Omental fat pad (tissue), 3 donors: ENCODE measurements at regions not wholly inside any gene's neighbourhood (a gene's known extent, or its start where the extent isn't known, plus 50 kb on each side); places are given as distances from the start of the nearest gene placed in this dataset.

Experiments
- ATAC-seq: fragments of 150-250 bp; one replicate; pipeline ENCODE4 v1.9.1; 2016; ENCODE audit warnings: mild to moderate bottlenecking, moderate library complexity; ENCODE audit not compliant: low FRiP score
- DNase-seq: peaks from one replicate; pipeline ENCODE4 v3.0.0-alpha.2; 2019; ENCODE audit warnings: low spot score
- CTCF ChIP-seq, 3 donors: fragments of 450-650 bp; IDR thresholded peaks; one replicate each; pipeline ENCODE4 v1.5.1; 2016 to 2017; ENCODE audit warnings: antibody characterized with exemption in 3 of 3, mild to moderate bottlenecking in 3 of 3, moderate library complexity in 2 of 3

DNA sequence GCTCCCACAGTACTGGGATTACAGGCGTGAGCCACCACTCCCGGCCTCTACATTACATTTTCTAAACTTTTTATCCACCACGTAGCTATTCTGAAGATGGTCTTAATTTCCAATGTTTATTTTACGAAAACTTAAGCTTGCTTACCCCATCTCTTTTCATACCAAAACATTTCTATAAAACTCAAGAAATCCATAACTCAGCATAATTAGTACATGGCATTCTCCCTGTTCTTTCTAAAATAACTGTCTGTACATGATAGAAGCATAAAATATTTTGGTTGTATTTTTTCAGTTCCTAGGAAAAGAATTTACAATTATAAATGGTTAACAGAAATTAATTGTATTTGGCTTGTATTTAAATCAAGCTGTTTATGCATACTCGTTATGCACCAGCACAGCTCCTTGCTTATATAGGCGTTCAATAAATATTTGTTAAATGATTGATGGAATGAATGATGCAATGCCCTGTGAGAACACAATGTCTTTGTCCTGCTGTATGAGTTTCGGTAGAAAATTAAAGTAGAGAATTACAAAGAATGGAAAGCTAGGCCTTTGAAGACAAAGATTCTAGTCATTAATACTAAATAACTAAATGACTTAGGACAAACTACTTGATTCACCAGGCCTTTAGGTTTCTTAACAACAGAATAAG is 384.2 kb downstream of the EFNA5 start:
- ATAC-seq (no peak), DNase-seq (no peak)

GRCh38 chr5:107285772-107286171 is 385.0 kb downstream of the EFNA5 start:
- no peak for TF ChIP-seq CTCF (IDR thresholded peaks at IDR 0.05)
- ATAC-seq (no peak), DNase-seq (no peak)

More for the DNA sequence above, 384.2 kb downstream of the EFNA5 start:
- no peak for TF ChIP-seq CTCF (IDR thresholded peaks at IDR 0.05)

- peak; percentile 93 for ATAC-seq
Observed at GRCh38 chr5:107284822-107285525, 385.8 kb downstream of the EFNA5 start.

GRCh38 chr5:107282061-107282460 is 388.7 kb downstream of the EFNA5 start:
- DNase-seq (no peak), ATAC-seq (peak; percentile 46)
- no peak for TF ChIP-seq CTCF (IDR thresholded peaks at IDR 0.05)

More at GRCh38 chr5:107284822-107285525, 385.8 kb downstream of the EFNA5 start:
- DNase-seq, result no peak
- TF ChIP-seq CTCF (IDR thresholded peaks at IDR 0.05), result no peak

DNA sequence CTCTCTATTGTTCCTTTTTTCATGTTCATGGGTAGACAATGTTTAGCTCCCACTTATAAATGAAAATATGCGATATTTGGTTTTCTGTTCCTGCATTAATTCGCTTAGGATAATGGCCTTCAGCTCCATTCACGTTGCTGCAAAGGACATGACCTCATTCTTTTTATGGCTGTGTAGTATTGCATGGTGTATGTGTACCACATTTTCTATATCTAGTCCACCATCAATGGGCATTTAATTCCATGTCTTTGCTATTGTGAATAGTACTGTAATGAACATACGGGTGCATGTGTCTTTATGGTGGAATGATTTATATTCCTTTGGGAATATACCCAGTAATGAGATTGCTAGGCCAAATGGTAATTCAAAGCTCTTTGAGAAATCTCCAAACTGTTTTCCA is 392.0 kb downstream of the EFNA5 start:
- TF ChIP-seq CTCF (IDR thresholded peaks at IDR 0.05), result no peak
- ATAC-seq (no peak), DNase-seq (no peak)

GRCh38 chr5:107277485-107278125 is 393.1 kb downstream of the EFNA5 start:
- no peak for TF ChIP-seq CTCF (IDR thresholded peaks at IDR 0.05)
- no peak for DNase-seq
- ATAC-seq, result no peak
